Brain microvascular endothelial cell (primary cell): ENCODE measurements at regions not wholly inside any gene's neighbourhood (a gene's known extent, or its start where the extent isn't known, plus 50 kb on each side); places are given as distances from the start of the nearest gene placed in this dataset.
"Not testable (repeated sequence)": the region's sequence is repeated elsewhere in the genome, so short reads cannot be mapped to it uniquely, and the experiment has no call there.

ENCODE experiments used
- DNase-seq: peaks from one replicate; pipeline ENCODE4 v3.0.0-alpha.2; 2020
- H3K27ac ChIP-seq: fragments of 250-450 bp; sonication (Bioruptor Pico); 2 replicates; pipeline ENCODE4 v1.5.1; 2020; ENCODE audit warnings: mild to moderate bottlenecking, moderate library complexity
- H3K27me3 ChIP-seq: fragments of 250-450 bp; sonication (Bioruptor Pico); replicated peaks from 2 replicates; pipeline ENCODE4 v1.5.1; 2020; ENCODE audit warnings: mild to moderate bottlenecking
- H3K36me3 ChIP-seq: fragments of 250-450 bp; sonication (Bioruptor Pico); replicated peaks from 2 replicates; pipeline ENCODE4 v1.5.1; 2020; ENCODE audit warnings: mild to moderate bottlenecking
- H3K4me3 ChIP-seq: 2 replicates; pipeline ENCODE4 v1.5.1; 2011; ENCODE audit warnings: low read depth, mild to moderate bottlenecking, control low read depth, low read length, moderate library complexity
- CTCF ChIP-seq: IDR thresholded peaks from 2 replicates; pipeline ENCODE4 v1.5.1; 2011; ENCODE audit warnings: low read depth, mild to moderate bottlenecking, moderate library complexity, low read length, control low read depth, inconsistent platforms; ENCODE audit errors: missing control alignments
- in situ Hi-C: cut with HindIII; loops from 2 replicates; pipeline ENCODE4 v1.10.0; 2017; ENCODE audit warnings: low sequenced_read_pairs, low pct_ligation_motif_present

- TF ChIP-seq CTCF: no peak
- Histone ChIP-seq H3K36me3 (no peaks in the 10 kb centered on the region), H3K4me3 (no peak overlapping the region), H3K27me3 (no peaks in the 10 kb centered on the region), H3K27ac (no peak overlapping the region)
- in situ Hi-C loops: no loop called here
- no peak for DNase-seq
These were observed 68.0 kb upstream of the IQSEC1 start for GRCh38 chr3:13141183-13141582.

- no peak for TF ChIP-seq CTCF
- no peak overlapping the region for H3K4me3 ChIP-seq
- H3K27ac ChIP-seq: no peak overlapping the region
- in situ Hi-C loops: no loop called here
- H3K27me3 ChIP-seq: no peaks in the 10 kb centered on the region
- no peak for DNase-seq
- H3K36me3 ChIP-seq: no peaks in the 10 kb centered on the region
These were observed 67.4 kb upstream of the IQSEC1 start for GRCh38 chr3:13140596-13140995.

- no peak overlapping the region for H3K4me3 ChIP-seq
- no peak for DNase-seq
- H3K36me3 ChIP-seq: no peaks in the 10 kb centered on the region
- H3K27ac ChIP-seq: no peak overlapping the region
- TF ChIP-seq CTCF: no peak
- in situ Hi-C loops: no loop called here
- H3K27me3 ChIP-seq: no peaks in the 10 kb centered on the region
These were observed 66.3 kb upstream of the IQSEC1 start for GRCh38 chr3:13139471-13140065.

GRCh38 chr3:13138833-13139145 is 65.6 kb upstream of the IQSEC1 start:
- no peak for DNase-seq
- in situ Hi-C loops: no loop called here
- no peaks in the 10 kb centered on the region for H3K36me3 ChIP-seq
- no peaks in the 10 kb centered on the region for H3K27me3 ChIP-seq
- no peak for TF ChIP-seq CTCF
- H3K4me3 ChIP-seq: no peak overlapping the region
- H3K27ac ChIP-seq: no peak overlapping the region

- DNase-seq: no peak
- in situ Hi-C loops: no loop called here
- TF ChIP-seq CTCF: no peak
- Histone ChIP-seq H3K27ac (no peak overlapping the region), H3K4me3 (no peak overlapping the region), H3K27me3 (no peaks in the 10 kb centered on the region), H3K36me3 (no peaks in the 10 kb centered on the region)
These were observed 65.0 kb upstream of the IQSEC1 start for GRCh38 chr3:13137941-13138832.

GRCh38 chr3:13136848-13137247 is 63.6 kb upstream of the IQSEC1 start:
- in situ Hi-C loops, H3K36me3 ChIP-seq, DNase-seq, H3K4me3 ChIP-seq, H3K27me3 ChIP-seq, H3K27ac ChIP-seq: not testable (repeated sequence)
